LNCAP (cell line): ENCODE measurements at regions not wholly inside any gene's neighbourhood (a gene's known extent, or its start where the extent isn't known, plus 50 kb on each side); places are given as distances from the start of the nearest gene placed in this dataset.

Source experiments
- CTCF ChIP-seq: fragments of 450-650 bp; IDR thresholded peaks from 2 replicates; pipeline ENCODE4 v1.5.1; 2017; ENCODE audit warnings: mild to moderate bottlenecking

- no peak for TF ChIP-seq CTCF
Measured at GRCh38 chr10:47176206-47176902, 123.6 kb upstream of the GDF10 start.

DNA sequence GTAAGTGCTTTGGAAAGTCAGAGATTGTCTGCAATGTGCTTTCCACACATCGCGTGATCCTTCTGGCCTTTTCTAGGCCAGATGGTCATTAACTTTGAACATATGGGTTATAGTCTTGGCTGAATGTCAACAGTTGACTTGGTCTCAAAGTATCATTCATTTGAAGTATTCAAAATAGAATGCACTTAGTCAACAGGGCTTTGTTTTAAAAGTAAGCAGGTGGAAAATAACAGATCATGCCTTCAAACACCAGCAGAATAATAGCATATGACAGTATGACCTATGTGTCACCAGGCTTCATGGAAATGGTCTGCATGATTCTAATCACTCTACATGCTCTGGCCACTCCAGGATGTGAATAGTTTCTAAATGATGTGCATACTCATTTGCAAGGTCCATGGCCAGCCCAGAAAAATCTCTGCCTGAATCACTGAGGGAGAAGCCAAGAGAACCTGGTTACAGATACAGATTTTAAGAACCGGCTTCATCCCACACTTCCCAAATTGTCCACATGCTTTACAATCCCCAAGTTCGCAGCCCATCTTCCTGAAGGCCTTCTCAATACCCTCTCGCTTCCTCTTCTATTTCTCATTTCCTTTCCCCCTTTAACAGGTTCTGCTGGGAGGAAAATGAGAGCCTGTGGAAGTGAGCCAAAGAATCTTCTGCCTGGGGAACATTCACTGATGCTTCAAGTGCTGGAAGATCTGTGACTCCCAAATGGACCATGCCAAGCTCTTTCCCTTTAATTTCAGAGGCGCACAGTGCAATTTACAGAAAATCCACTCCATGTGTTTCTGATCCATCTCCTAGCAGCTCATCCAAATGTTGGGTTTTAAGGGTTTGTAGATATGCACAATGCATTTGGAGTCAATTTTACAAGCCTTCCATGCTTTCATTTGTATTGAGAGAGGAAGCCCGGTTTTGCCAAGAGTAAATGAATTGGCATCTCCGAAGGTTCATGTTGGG, 122.8 kb upstream of the GDF10 start:
- no peak for TF ChIP-seq CTCF

DNA sequence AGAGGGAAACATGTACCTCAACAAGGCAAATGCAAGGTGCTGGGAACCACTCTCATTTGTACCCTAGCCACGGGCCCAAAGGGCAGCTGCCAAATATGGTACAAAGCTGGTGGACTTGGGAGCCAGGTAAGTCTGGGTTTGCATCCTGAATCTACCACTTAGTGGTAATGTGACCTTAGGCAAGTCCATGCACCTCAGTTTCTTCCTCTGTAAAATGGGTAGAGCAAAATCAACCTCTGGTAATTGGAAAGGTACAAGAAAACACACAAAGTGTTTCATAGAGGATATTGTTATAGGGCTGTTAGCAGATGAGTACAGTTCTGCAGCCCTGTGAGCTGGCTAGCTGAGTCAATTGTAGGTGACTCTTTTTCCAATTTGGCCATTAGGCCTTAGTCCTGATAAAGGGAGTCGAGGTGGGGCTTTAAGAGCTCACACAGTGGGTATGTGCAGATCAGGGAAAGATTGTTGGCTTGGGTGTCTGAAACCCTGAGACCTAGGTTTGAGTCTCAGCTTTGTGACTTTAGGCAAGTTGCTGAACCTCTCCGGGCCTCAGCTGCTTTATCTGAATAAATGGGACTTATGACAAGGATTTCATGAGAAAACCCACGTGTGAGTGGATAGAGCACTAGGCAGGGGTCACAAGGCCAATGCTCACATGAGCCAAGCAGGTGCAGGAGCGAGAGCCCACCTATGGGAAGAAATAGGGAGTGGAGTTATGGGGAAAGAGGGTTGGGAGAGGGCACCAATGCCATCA, 121.3 kb upstream of the GDF10 start:
- no peak for TF ChIP-seq CTCF

DNA sequence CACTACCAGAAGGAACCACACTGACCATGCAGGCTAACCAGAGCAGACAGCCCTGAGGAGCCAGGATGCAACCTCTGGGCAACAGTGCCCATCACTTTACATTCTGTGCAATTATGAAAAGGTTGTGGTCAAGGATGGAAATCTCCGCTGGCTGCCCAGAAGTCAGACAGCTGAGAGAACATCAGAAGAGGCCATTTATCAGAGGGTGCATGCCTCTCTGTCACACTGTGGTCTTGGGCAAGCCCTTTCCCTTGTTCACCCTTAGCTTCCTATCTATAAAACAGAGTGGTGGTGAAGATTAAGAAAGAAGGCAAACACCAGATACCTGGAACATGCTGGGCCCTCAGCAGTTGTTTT, 120.7 kb upstream of the GDF10 start:
- no peak for TF ChIP-seq CTCF

DNA sequence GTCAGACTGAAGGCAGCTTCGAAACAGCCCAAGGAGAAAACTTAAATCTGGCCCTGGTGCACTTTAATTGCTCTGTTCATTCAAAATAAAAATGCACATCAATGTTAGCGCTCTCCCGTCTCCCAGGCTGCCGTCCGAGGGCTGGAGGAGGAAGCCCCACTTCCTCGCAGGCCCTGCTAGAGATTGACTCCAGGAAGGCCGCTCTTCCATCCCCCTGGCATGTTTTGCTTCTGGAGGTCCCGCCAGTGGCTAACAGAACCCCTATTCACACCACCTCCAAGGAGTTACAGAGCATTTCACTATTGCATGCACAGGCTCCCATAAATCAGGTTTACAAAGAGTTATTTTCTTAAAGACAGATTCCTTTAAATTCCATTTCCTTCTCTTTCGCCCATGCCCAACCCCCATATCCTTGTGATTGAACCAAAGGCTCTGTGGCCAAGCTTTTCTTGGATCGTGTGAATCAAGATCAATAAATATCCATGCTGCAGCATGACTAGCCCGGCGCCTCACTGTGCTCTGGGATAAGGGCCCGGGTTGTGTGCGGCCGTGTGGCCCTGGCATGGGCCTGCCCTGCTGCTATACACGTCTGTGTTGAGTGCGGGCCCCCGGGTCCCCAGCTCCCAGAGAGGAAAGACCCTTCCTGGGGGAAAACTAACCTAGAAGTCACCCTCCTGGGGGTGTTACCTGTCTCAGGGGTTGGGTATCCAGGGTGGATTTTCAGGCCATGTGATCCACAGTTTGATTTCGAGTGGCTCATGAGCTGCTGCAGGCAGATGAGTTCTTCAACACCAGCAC, 118.7 kb upstream of the GDF10 start:
- TF ChIP-seq CTCF: no peak

DNA sequence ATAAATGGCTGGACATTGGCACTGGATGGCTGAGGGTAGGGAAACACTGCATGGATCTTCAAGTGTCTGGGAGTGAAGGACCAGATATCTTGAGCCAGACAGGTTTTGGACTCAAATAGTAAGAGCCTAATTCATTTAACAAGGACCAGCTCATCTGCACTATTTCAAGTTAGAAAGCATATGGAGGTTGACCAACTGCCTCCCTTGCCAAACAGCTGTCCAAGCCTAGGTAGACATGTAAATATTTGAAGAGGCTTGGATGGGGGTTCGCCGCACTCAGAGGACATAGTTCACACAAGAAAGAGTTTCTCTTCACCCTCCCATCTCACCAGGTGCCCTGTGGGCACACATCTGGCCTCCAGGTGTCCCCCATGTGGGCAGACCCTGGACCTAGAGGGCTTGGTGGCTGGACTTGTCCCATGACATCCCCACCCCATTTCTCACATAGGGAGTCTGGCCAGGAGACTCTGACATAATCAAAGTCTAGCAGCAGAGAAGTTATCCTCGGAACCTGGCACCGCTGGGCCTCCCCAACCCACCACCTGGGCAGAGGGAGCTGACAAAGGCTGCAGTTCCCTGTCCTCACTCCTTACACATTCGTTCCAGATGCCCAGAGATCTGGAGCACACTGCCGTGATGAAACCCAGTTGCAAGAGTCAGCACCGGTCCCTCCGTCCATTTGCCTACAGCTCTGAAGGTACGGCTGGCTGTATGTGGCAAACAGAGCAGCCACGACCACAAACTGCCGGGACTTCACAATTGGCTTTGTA, 116.9 kb upstream of the GDF10 start:
- no peak for TF ChIP-seq CTCF
